GM21367 (cell line): ENCODE measurements at regions not wholly inside any gene's neighbourhood (a gene's known extent, or its start where the extent isn't known, plus 50 kb on each side); places are given as distances from the start of the nearest gene placed in this dataset.
"Not testable (repeated sequence)": the region's sequence is repeated elsewhere in the genome, so short reads cannot be mapped to it uniquely, and the experiment has no call there.

Experiments used
- ATAC-seq: cut with Tn5 transposase; IDR thresholded peaks from one replicate; pipeline ENCODE4 v1.9.1; 2021; ENCODE audit not compliant: unreplicated experiment

GRCh38 chr10:33673839-33674415 is 339.5 kb upstream of the NRP1 start:
- no peak for ATAC-seq

DNA sequence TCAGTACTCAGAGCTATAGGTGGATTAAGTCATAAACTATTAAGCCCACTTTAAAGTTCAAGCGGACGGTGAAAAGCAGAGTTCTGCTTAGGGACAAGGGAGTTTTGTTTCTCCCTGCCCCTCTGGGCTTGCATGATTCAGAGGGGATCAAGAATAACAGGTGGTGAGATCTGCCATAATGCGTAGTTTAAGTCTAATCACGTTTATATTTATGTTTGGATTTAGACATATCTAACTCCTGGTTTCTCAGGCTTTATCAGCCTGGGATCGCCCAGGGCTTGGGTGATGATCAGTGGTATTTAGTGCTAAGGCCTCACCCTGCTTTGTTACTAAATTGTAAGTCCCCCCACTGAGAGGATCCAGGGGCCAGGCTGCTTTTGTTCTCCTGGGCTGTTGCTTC is 335.4 kb upstream of the NRP1 start:
- ATAC-seq, result no peak

- ATAC-seq, result no peak
These were observed 332.4 kb upstream of the NRP1 start for GRCh38 chr10:33666686-33667480.

GRCh38 chr10:33665501-33665900 is 331.0 kb upstream of the NRP1 start:
- ATAC-seq, result no peak

DNA sequence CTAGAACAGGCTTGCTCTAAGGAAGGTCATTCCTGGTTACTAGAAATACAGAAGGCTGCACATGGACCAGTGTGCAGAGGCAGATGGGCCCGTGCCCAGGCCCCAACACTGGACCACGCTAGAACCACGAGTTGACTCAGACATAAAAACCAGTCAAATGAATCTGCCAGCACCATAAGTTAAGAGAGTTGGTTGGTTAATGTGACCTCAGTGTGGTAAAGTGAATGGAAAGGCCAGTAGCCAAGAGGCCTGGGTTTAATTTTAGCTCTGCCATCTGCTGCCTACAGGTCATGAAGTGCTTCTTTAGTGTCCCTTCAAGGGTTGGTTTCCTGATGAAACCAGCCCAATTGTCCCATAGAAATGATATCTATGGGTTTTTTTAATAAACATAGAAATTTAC is 329.6 kb upstream of the NRP1 start:
- ATAC-seq, result no peak

- no peak for ATAC-seq
These were observed 327.3 kb upstream of the NRP1 start for GRCh38 chr10:33661580-33662336.

GRCh38 chr10:33660329-33660728 is 325.9 kb upstream of the NRP1 start:
- no peak for ATAC-seq

DNA sequence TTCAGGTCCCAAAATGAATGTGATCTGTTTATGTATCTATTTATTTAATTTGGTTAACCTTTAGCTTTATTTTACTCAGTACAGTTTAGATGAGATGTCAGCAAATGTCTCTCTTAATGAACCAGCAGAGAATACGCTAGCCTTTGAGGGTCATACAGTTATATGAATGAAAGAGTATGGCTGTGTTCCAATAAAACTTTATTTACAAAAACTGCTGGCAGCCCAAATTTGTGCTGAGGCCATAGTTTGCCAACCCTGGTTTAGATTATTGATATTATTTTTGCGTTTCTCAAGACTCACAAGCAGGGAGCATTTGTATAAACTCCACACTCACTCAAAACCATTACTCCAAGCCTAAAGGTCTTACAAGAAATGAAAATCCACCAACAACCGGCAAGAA is 323.4 kb upstream of the NRP1 start:
- no peak for ATAC-seq

DNA sequence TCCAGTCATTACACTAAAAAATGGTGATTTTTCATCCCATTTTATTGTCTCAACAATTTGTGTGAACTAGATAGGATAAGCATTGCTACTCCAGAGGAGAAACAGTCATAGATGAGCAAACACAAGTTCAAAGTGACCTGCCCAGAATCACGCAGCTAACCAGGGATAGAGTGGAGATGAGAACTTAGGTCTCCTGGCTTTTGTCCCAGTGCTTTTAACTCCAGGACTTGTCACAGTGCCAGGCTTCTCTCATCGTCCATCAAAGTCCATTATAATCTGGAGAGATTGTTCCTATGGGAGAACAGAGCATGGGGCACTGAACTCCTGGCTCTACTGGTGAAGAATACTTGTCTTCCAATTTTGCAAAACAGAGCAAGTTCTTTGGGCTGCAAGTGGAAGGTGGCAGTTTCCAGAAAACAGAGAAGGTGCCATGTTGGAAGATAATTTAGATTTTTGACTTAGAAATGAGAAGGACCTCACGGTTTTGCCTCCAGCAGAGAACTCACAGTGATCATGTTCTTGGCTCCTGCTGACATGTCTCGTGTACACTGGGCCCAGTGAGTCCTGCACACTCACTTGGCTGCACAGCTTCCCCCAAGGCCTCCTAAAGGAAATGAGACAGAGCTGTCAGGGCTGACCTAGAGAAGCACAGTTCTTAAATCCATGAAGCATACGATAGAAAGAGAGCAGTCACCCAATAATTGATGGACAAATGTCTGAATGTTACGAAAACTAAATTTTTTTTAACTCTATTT is 322.9 kb upstream of the NRP1 start:
- ATAC-seq, result no peak

DNA sequence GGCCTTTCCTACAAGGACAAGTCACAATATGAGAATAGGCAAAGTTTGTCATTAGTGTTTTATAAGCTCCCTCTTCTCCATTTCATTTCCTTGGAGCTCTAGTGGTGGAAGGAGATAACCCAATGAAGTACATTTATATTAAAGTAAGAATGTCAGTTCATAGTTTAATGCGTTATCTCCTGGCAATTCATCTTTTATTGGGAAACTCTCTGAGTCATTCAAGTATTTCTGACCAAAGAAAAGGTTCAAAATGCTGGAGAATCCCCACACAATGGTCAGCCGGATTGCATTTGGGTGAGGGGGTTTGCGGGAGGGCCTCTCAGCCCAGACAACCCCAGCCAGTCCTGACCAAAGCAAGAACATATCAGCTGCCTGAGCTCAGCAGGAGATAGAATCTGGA is 321.5 kb upstream of the NRP1 start:
- ATAC-seq, result no peak

GRCh38 chr10:33655165-33655815 is 320.8 kb upstream of the NRP1 start:
- ATAC-seq, result no peak

DNA sequence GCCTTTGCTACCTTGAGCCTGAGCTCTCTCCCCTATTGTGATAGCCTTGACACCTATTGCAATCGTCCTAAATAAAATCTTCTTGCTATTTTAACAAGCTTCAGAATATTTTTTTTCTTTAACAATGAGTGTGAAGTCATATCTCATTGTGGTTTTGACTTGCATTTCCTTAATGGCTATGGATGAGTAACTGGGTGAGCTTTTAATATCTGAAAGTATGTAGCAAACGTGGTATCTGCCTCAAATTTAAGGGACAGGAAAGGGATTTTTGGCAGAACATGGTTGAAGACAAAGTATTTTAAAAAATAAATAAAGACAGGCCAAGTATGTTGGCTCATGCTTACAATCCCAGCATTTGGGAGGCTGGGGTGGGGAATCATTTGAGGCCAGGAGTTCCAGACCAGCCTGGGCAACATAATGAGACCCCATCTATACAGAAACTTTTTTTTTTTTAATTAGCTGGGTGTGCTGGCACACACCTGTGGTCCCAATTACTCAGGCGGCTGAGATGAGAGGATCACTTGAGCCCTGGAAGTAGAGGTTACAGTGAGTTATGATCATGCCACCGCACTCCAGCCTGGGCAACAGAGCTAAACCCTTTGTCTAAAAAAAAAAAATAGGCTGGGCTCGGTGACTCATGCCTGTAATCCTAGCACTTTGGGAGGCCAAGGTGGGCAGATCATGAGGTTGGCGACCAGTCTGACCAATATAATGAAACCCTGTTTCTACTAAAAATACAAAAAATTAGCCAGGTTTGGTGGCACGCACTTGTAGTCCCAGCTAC is 319.3 kb upstream of the NRP1 start:
- no peak for ATAC-seq

DNA sequence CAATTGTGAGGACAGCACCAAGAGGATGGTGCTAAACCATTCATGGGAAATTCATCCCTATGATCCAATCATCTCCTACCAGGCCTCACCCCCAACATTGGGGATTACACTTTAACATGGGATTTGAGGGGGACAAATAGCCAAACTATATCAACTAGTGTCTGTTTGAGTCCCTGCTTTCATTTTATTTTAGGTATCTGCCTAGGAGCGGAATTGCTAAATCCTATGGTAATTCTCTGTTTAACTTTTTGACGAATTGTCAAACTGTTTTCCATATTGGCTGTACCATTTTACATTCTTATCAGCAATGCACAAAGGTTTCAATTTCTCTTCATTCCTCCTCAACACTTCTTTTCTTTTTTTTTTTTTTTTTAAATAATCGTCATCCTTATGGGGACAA is 318.4 kb upstream of the NRP1 start:
- no peak for ATAC-seq

DNA sequence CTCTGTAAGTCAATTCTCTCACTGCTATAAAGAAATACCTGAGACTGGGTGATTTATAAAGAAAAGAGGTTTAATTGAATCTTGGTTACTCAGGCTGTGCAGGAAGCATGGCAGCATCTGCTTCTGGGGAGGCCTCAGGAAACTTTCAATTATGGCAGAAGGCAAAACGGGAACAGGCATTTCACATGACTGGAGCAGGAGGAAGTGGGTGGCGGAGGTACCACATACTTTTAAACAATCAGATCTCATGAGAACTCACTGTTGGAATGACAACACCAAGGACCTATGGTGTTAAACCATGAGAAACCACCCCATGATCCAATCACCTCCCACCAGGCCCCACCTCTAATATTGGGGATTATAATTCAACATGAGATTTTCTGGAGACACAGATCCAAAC is 315.7 kb upstream of the NRP1 start:
- not testable (repeated sequence) for ATAC-seq

- no peak for ATAC-seq
These were observed 308.6 kb upstream of the NRP1 start for GRCh38 chr10:33643042-33643441.

GRCh38 chr10:33638891-33639290 is 304.4 kb upstream of the NRP1 start:
- ATAC-seq, result no peak

DNA sequence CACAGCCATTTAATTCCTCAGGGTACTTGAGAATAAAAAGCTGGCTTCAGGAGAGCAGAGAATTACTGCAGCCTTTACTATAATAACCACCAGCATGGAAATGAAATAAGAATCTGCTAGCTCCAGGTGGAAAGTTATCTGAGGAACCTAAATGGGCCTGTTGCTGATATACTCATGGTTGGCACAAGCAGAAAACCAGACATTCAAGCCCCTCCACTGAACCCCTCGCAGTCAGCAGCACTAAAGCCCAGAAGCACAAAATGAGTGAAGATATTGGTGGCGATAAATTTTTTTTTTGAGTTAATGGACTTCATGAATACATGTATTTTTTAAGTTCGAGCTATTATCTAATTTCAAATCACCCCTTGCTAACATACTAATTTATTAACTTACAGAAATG is 303.9 kb upstream of the NRP1 start:
- no peak for ATAC-seq

DNA sequence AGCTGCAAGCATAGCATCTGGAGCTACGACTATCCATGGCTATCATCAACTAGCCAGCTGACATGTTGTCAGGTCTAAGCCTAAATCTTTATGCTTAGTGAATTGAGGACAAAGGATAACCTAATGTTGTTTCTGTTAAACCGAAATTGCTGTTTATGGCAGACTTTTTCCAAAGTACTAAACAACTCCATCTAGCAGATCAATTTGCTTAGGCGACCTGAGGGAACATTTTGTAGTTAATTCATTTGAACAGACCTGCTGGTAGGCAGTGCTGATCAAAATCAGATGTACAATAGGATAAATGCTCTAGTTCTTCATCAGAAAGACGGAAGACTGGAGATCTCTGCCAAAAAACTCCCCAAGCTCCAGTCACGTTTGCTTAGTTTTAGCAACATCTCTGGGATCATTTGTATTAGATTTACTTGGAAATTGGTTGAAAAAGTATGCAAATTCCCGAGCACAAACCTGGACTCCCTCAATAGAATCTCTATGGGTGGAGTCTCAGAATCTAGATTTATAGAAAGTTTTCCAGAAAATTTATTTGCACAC is 301.6 kb upstream of the NRP1 start:
- no peak for ATAC-seq

GRCh38 chr10:33632432-33632831 is 298.0 kb upstream of the NRP1 start:
- no peak for ATAC-seq

GRCh38 chr10:33631991-33632390 is 297.5 kb upstream of the NRP1 start:
- ATAC-seq, result no peak
